Esophagus muscularis mucosa (tissue), 4 donors: ENCODE measurements at regions not wholly inside any gene's neighbourhood (a gene's known extent, or its start where the extent isn't known, plus 50 kb on each side); places are given as distances from the start of the nearest gene placed in this dataset.

ENCODE experiments used
- CTCF ChIP-seq, 3 experiments: fragments of 200-600 bp in 2 of 3; fragments of 450-650 bp in 1 of 3; sonication (generic) in 2 of 3; IDR thresholded peaks; one replicate each; pipeline ENCODE4 v1.5.1; 2017 to 2019; ENCODE audit warnings: antibody characterized with exemption in 3 of 3, mild to moderate bottlenecking in 2 of 3, moderate library complexity in 1 of 3
- EP300 ChIP-seq: sonication (generic); formaldehyde crosslinking; IDR thresholded peaks from one replicate; pipeline ENCODE4 v1.6.1; 2017; ENCODE audit warnings: antibody characterized with exemption
- POLR2A ChIP-seq: fragments of 450-650 bp; IDR thresholded peaks from one replicate; pipeline ENCODE4 v1.6.1; 2017; ENCODE audit warnings: antibody characterized with exemption, moderate library complexity, mild to moderate bottlenecking, low read depth
- POLR2AphosphoS5 ChIP-seq, 2 donors: sonication (generic); formaldehyde crosslinking; IDR thresholded peaks; one replicate each; pipeline ENCODE4 v1.6.1; 2017; ENCODE audit warnings: antibody characterized with exemption in 2 of 2

DNA sequence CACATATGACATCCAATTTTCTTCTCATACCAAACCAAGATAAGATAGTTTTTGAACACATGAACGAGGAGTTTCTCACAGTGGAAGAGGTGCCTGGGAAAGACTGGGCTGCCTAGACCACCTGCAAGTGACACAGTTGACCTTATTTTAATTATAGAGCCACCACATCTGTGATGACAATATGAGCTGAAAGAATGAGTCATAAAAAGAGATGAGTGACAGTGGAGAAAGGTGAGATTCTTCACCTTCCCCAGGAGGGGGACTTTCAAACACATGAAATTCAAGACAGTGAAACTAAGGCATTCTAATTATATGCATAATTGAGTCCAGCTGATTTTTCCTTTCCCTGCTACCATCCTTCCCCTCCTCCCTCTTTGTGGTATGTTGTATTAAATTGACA lies 475.5 kb downstream of the NXPH1 start:
- TF ChIP-seq CTCF (IDR thresholded peaks at IDR 0.05) (no peak), POLR2A (no peak), EP300 (no peak), POLR2AphosphoS5 (IDR thresholded peaks at IDR 0.05) (no peak)
